ENCODE measurements at regions not wholly inside any gene's neighbourhood (a gene's known extent, or its start where the extent isn't known, plus 50 kb on each side); places are given as distances from the start of the nearest gene placed in this dataset.
"Not testable (repeated sequence)": the region's sequence is repeated elsewhere in the genome, so short reads cannot be mapped to it uniquely, and the experiment has no call there.

GRCh38 chr16:29211456-29211855, 195.1 kb downstream of the NPIPB11 start:
- ATAC-seq; H3K4me1 ChIP-seq (ENCODE audit: control insufficient read depth in 2 of 2, insufficient read depth in 2 of 2, low read length in 2 of 2); H3K27me3 Mint-ChIP-seq; H3K4me3 ChIP-seq (ENCODE audit: low read length); intact Hi-C loops (cut with micrococcal nuclease); H3K9me3 ChIP-seq (ENCODE audit: control insufficient read depth in 2 of 3, low read length in 3 of 3); H3K36me3 ChIP-seq (ENCODE audit: control insufficient read depth in 2 of 3, insufficient read depth in 3 of 3, low read length in 3 of 3); H3K27ac Mint-ChIP-seq; POLR2A ChIA-PET; DNase-seq; H3K9me3 Mint-ChIP-seq; H3K4me1 Mint-ChIP-seq; H3K4me3 Mint-ChIP-seq; H3K27ac ChIP-seq (ENCODE audit: low read depth, low read length); H3K27me3 ChIP-seq (ENCODE audit: control insufficient read depth in 2 of 2, insufficient read depth in 2 of 2, low read length in 2 of 2): not testable (repeated sequence)
- H3K36me3 Mint-ChIP-seq = peaks cover 3 to 30% (median 10%) of the 10 kb centered on the region in 5 donors
- CTCF ChIA-PET = interaction anchor here (0.6 kb wide), 1 partner anchor 46 kb away, joined by 3 read pairs; no protein-coding TSS in a partner anchor

- H3K27me3 Mint-ChIP-seq; H3K9me3 ChIP-seq (ENCODE audit: control insufficient read depth in 2 of 3, low read length in 3 of 3); ATAC-seq; H3K4me1 Mint-ChIP-seq; H3K4me3 Mint-ChIP-seq; H3K36me3 ChIP-seq (ENCODE audit: control insufficient read depth in 2 of 3, insufficient read depth in 3 of 3, low read length in 3 of 3); POLR2A ChIA-PET; H3K4me1 ChIP-seq (ENCODE audit: control insufficient read depth in 2 of 2, insufficient read depth in 2 of 2, low read length in 2 of 2); H3K27ac Mint-ChIP-seq; CTCF ChIA-PET; intact Hi-C loops (cut with micrococcal nuclease); H3K27me3 ChIP-seq (ENCODE audit: control insufficient read depth in 2 of 2, insufficient read depth in 2 of 2, low read length in 2 of 2); H3K27ac ChIP-seq (ENCODE audit: low read depth, low read length); H3K4me3 ChIP-seq (ENCODE audit: low read length); DNase-seq: not testable (repeated sequence)
- Mint-ChIP-seq H3K36me3 (peaks cover 9 to 37% (median 16%) of the 10 kb centered on the region in 5 donors), H3K9me3 (peaks cover 0 to 17% (median 8%) of the 10 kb centered on the region in 11 donors)
These were observed 196.0 kb downstream of the NPIPB11 start for GRCh38 chr16:29210299-29211150.

DNA sequence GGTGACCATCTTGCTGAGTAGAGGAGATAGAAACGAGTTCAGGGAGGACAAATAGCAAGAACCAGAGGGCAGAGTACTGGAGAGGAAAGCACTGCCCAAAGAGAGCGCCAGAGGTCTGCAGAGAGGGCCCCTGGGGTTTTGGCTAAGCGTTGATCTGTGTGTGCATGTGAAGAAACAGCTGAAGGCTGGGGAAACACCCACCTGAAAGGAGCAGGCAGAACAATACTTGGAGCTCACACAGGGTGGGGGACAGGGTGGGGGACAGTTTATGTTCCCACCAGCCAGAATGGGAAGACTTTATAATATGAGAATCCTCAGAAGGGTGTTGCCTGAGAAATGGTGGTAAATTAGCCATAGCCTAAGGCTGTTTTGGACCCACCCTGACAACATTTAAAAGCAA, 200.4 kb downstream of the NPIPB11 start:
- Mint-ChIP-seq H3K4me3 (peak overlapping the region in 1 of 10 donors; percentile 47), H3K9me3 (peaks cover 0 to 17% (median 8%) of the 10 kb centered on the region in 11 donors), H3K36me3 (peaks cover 9 to 44% (median 23%) of the 10 kb centered on the region in 5 donors), H3K27ac (peak overlapping the region in 2 of 9 donors; percentile 41 to 58)
- H3K4me3 ChIP-seq (ENCODE audit: low read length); ATAC-seq; H3K9me3 ChIP-seq (ENCODE audit: control insufficient read depth in 2 of 3, low read length in 3 of 3); CTCF ChIA-PET; H3K4me1 ChIP-seq (ENCODE audit: control insufficient read depth in 2 of 2, insufficient read depth in 2 of 2, low read length in 2 of 2); intact Hi-C loops (cut with micrococcal nuclease); H3K4me1 Mint-ChIP-seq; POLR2A ChIA-PET; H3K27me3 Mint-ChIP-seq; H3K27me3 ChIP-seq (ENCODE audit: control insufficient read depth in 2 of 2, insufficient read depth in 2 of 2, low read length in 2 of 2); H3K27ac ChIP-seq (ENCODE audit: low read depth, low read length); DNase-seq; H3K36me3 ChIP-seq (ENCODE audit: control insufficient read depth in 2 of 3, insufficient read depth in 3 of 3, low read length in 3 of 3): not testable (repeated sequence)

DNA sequence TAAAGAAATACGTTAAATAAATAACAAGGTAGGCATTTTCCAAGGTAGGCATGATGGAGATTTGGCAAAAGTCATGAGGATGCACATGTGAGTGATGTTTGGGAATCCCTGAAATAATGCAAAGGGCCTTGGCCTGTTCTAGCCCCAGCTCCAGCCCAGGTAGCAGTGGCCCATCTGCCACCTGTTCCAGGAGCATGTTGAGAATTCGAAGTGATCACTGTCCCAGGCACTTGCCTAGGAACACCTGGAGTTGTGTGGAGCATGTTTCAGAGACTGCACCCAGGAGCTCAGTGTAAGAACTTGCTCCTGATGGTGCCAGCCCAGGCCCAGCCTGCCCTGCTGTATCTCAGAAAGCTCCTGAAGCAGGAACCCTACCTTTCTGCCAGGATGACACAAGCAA, 201.4 kb downstream of the NPIPB11 start:
- H3K27me3 Mint-ChIP-seq; CTCF ChIA-PET; H3K27me3 ChIP-seq (ENCODE audit: control insufficient read depth in 2 of 2, insufficient read depth in 2 of 2, low read length in 2 of 2); H3K27ac Mint-ChIP-seq; H3K4me3 ChIP-seq (ENCODE audit: low read length); H3K27ac ChIP-seq (ENCODE audit: low read depth, low read length); H3K36me3 ChIP-seq (ENCODE audit: control insufficient read depth in 2 of 3, insufficient read depth in 3 of 3, low read length in 3 of 3); H3K4me1 ChIP-seq (ENCODE audit: control insufficient read depth in 2 of 2, insufficient read depth in 2 of 2, low read length in 2 of 2); H3K9me3 ChIP-seq (ENCODE audit: control insufficient read depth in 2 of 3, low read length in 3 of 3); ATAC-seq; H3K4me1 Mint-ChIP-seq; H3K4me3 Mint-ChIP-seq; DNase-seq; intact Hi-C loops (cut with micrococcal nuclease): not testable (repeated sequence)
- Mint-ChIP-seq H3K36me3 (peaks cover 9 to 41% (median 23%) of the 10 kb centered on the region in 5 donors), H3K9me3 (peaks cover 0 to 17% (median 8%) of the 10 kb centered on the region in 11 donors)
- POLR2A ChIA-PET = interaction anchor here (0.6 kb wide), 1 partner anchor 1490 kb away, joined by 4 read pairs; no protein-coding TSS in a partner anchor

GRCh38 chr16:29204806-29205135, 201.7 kb downstream of the NPIPB11 start:
- Histone ChIP-seq H3K4me3 (ENCODE audit: low read length) (no peak overlapping the region), H3K9me3 (ENCODE audit: control insufficient read depth in 2 of 3, low read length in 3 of 3) (no peaks in the 10 kb centered on the region), H3K27me3 (ENCODE audit: control insufficient read depth in 2 of 2, insufficient read depth in 2 of 2, low read length in 2 of 2) (no peaks in the 10 kb centered on the region), H3K27ac (ENCODE audit: low read depth, low read length) (no peak overlapping the region), H3K4me1 (ENCODE audit: control insufficient read depth in 2 of 2, insufficient read depth in 2 of 2, low read length in 2 of 2) (no peaks in the 10 kb centered on the region), H3K36me3 (ENCODE audit: control insufficient read depth in 2 of 3, insufficient read depth in 3 of 3, low read length in 3 of 3) (no peaks in the 10 kb centered on the region)
- H3K36me3 Mint-ChIP-seq = peaks cover 9 to 40% (median 22%) of the 10 kb centered on the region in 5 donors
- H3K4me3 Mint-ChIP-seq = no peak overlapping the region
- DNase-seq (no peak), ATAC-seq (no peak)
- no peak overlapping the region for H3K27ac Mint-ChIP-seq
- intact Hi-C loops (cut with micrococcal nuclease) = no loop called here
- H3K9me3 Mint-ChIP-seq = peaks cover 0 to 17% (median 8%) of the 10 kb centered on the region in 11 donors
- CTCF ChIA-PET = no interaction called here
- peaks cover 0 to 2% (median 0%) of the 10 kb centered on the region in 5 donors for H3K27me3 Mint-ChIP-seq
- POLR2A ChIA-PET = no interaction called here
- H3K4me1 Mint-ChIP-seq = peaks cover 0 to 7% (median 0%) of the 10 kb centered on the region in 7 donors

DNA sequence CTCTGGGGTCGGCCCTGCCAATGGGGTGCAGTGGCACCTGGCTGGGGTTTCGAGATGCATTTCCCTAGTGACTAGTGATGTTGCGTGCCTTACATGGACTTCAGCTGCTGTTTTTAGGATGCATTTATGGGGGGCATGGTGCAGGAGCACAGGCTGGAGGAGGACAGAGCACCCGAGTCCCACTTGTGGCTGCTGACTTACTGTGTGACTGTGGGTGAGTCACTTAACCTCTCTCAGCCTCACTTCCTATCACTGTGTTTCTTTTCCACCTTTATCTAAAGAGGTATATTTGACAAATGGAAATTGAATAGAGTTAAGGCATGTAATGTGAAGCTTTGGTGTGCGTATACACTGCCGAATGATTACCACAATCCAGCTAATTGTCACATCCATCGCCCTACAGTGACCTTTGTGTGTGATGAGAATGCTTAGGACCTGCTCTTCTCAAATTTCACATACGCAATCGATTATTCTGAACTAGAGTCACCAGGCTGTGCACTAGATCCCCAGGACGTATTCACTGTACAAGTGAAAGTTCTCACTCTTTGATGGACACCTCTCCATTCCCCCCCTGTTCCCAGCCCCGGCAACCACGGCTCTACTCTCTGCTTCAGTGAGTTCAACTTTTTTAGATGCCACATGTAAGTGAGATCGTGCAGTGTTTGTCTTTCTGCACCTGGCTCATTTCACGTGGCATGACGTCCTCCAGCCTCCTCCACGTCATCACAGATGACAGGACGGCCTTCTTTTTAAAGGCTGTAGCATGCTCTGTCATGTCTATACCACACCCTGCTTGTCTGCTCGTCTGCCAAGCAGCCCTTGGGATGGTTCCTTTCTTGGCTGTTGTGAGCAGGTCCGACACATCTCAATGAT, 202.3 kb downstream of the NPIPB11 start:
- H3K4me3 Mint-ChIP-seq; H3K27ac ChIP-seq (ENCODE audit: low read depth, low read length); H3K27me3 ChIP-seq (ENCODE audit: control insufficient read depth in 2 of 2, insufficient read depth in 2 of 2, low read length in 2 of 2); H3K36me3 ChIP-seq (ENCODE audit: control insufficient read depth in 2 of 3, insufficient read depth in 3 of 3, low read length in 3 of 3); H3K4me1 Mint-ChIP-seq; H3K27me3 Mint-ChIP-seq; H3K27ac Mint-ChIP-seq; intact Hi-C loops (cut with micrococcal nuclease); ATAC-seq; H3K9me3 ChIP-seq (ENCODE audit: control insufficient read depth in 2 of 3, low read length in 3 of 3); H3K4me3 ChIP-seq (ENCODE audit: low read length); H3K4me1 ChIP-seq (ENCODE audit: control insufficient read depth in 2 of 2, insufficient read depth in 2 of 2, low read length in 2 of 2); CTCF ChIA-PET; POLR2A ChIA-PET; DNase-seq: not testable (repeated sequence)
- Mint-ChIP-seq H3K9me3 (peaks cover 0 to 17% (median 8%) of the 10 kb centered on the region in 11 donors), H3K36me3 (peaks cover 5 to 34% (median 19%) of the 10 kb centered on the region in 5 donors)

Data from naive thymus-derived CD4-positive, alpha-beta T cell (primary cell).